ENCODE measurements at regions not wholly inside any gene's neighbourhood (a gene's known extent, or its start where the extent isn't known, plus 50 kb on each side); places are given as distances from the start of the nearest gene placed in this dataset.
"Not testable (repeated sequence)": the region's sequence is repeated elsewhere in the genome, so short reads cannot be mapped to it uniquely, and the experiment has no call there.

DNA sequence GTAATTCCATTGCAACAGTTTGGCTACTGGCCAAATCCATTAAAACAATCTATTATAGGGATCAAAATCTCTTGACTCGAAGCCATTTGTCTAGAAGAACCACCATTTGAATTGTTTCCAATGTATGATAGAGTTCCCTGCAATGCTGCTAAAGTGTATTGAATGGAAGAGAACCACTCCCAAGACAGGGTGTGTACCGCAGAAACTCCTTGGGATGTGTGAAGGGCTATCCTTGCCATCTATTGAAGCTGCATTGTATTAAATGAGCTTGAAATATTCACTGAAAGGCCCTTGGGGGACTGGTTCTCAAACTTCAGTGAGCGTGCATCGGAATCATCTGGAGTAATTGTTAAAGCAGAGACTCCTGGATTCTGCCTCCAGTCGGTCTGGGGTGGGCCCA lies 260.4 kb upstream of the MEIS1 start:
- DNase-seq (ENCODE audit: low spot score), result no peak

DNA sequence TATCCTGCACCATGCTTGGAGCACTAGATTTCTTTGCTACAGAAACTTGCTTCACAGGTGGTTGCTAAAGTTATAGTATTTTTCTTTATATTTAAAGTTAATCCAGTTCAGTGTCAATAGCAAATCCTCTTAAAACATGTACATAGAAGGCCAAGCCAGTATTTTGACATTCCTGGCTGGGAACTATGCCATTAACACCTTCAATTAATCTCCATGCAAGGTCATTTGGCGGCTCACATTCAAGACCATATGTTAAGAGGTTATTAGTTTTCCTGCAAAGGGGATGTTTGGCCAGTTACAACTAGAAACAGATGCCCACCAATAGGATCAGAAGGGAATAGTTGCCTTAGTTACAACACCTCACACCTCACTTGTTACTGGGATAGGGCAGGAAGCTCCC lies 261.3 kb upstream of the MEIS1 start:
- no peak for DNase-seq (ENCODE audit: low spot score)

DNA sequence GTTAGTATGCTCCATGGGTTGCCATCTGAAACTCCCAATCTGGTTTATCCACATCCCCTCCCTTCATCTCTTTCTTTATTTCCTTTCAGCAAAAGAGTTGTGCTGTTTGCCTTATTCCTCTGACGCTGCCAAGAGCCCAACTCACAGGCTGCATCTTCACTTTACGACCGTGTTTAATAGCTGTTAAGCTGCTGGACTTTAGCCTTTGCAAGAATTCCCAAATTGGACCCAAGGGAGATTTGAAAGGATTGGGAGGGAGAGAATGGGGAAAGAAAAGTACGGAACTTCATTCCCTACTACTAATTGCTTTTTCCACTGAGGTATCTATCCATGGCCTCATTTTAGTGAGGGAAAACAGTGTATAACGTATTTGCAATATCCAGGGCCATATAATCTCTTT lies 263.4 kb upstream of the MEIS1 start:
- no peak for DNase-seq (ENCODE audit: low spot score)

DNA sequence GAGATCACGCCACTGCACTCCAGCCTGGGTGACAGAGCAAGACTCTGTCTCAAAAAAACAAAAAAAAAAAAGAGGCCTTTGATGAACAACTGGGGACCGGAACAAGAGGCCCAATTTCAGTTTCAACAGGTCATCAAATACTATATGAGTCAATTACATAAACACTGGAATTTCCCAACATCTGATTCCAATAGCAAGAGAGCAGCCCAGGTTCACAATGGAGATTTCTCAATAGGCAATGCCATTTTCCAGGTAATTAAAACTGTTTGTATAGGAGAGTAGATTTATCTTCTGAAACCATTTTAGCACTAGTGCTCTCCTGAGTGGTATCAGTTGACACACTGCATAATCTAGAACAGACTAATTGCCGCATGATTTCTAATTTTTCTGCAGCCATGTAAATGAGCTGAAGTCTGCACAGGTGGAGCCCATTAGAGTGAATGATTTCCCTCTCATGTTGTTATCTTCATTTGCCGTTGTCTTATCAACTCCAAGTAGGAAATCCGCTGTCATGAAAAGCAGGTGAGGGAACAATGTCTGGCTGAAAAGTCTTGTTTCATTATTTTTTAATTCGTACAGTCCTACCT lies 264.1 kb upstream of the MEIS1 start:
- no peak for DNase-seq (ENCODE audit: low spot score)

DNA sequence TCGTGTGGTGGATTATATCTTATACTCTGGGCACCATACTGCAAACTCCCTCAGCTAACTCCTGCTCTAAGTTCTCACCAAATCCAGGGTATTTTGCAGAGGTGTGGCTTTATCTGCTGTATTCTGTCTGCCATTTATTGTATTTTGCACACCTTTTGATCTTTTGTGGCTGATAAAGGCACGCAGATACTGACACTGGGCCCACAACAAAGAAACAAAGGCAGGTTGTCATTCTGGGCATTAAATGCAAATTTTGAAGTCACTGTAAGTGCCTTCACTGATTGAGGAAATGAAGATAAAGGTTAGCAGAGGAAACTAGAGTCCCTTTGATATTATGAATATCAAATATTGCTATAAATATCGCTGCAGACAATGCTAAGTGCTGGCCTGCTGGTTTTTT lies 265.8 kb upstream of the MEIS1 start:
- DNase-seq (ENCODE audit: low spot score), result no peak

DNA sequence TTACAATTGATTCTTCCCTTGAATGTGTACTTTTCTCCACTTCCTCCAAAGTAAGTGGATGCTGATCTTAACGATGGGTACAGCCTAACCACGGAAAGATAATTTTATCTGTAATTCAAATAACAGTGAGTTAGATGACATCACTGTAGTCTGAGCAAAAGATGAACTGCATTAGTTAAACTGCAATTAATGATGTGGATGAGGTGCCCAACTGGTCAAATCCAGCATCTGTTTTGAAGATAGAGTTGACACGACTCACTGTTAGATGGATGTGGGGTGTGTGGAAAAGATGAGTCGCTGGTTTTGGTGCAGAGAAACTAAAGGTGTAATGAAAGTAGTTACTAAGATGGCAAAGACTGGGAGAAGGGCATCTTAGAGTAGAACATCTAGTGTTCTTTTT lies 270.5 kb upstream of the MEIS1 start:
- no peak for DNase-seq (ENCODE audit: low spot score)

DNA sequence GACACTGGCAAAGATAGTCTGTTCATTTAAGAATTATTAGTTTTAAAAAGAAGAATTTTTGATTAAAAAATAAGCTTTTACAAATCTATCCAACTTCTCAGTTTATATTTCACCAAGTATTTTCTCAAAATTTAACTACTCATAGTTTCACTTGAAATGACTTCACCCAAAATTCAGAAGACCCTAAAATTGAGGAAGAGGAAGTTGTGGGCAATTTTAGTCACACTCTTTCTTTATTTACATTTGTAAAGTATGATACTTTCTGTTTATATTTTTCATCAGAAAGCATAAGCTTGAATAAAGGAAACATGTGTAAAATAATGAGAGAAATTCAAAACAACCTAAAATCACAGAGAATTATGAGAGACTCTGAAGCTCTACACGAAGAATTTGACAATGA lies 278.8 kb upstream of the MEIS1 start:
- DNase-seq (ENCODE audit: low spot score), result no peak

DNA sequence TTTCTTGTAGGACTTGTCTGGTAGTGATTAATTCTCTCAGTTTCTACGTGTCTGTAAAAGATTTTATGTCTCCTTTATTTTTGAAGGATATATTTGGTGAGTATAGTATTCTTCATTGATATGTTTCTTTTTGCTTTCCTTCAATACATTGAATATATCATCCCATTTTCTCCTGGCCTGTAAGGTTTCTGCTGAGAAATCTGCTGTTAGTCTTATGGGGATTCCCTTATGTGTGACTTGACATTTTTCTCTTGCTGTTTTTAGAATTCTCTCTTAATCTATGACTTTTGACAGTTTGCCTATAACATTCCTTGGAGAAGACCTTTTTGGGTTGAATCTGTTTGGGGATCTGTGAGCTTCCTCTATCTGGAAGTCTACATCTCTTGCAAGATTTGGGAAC lies 281.0 kb upstream of the MEIS1 start:
- DNase-seq (ENCODE audit: low spot score), result no peak

DNA sequence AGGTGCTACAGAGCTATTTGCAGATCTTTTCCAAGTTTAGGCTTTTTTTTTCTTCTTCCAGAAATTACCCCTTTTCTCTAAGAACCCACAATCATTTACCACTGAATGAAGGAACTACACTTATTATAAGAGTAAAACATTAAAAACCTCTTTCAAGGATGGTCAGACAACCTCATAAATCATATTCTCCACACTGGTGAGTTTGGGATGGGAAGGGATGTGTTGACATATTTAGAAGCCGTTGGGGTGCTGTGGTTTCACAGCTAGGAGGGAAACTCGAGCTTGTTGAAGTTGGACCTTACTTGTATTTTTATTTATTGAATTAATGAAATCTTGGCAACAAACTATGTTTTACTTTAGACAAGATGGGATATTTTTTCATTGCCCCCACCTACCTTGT lies 289.4 kb upstream of the MEIS1 start:
- no peak for DNase-seq (ENCODE audit: low spot score)

DNA sequence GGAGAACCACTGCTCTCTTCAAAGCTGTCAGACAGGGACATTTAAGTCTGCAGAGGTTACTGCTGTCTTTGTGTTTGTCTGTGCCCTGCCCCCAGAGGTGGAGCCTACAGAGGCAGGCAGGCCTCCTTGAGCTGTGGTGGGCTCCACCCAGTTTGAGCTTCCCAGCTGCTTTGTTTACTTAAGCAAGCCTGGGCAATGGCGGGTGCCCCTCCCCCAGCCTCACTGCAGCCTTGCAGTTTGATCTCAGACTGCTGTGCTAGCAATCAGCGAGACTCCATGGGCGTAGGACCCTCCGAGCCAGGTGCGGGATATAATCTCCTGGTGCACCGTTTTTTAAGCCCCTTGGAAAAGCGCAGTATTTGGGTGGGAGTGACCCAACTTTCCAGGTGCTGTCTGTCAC lies 290.6 kb upstream of the MEIS1 start:
- DNase-seq (ENCODE audit: low spot score), result not testable (repeated sequence)

DNA sequence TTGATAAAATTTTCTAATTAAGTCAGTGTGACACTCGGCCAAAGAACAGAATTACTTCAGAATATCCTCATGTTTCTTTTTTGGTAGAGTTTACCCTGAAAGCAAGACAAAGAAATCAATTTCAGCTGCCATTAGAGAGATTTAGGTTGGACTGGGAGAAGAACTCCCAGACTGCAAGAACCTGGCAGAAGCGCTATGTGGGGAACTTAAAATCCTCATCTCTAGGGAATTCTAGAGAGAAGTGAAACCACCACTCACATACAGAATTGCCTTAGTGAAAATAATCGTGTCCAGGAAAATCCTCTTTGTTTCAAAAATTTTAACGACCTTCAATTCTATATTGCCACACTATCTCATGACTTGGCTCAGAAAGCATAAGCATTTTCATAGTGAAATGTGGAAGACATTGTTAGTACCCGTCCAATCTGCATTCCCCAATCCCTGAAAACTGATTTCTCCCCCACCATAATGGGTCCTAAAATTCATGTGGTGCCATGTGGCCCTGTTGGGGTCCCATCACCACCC lies 297.3 kb upstream of the MEIS1 start:
- no peak for DNase-seq (ENCODE audit: low spot score)

DNA sequence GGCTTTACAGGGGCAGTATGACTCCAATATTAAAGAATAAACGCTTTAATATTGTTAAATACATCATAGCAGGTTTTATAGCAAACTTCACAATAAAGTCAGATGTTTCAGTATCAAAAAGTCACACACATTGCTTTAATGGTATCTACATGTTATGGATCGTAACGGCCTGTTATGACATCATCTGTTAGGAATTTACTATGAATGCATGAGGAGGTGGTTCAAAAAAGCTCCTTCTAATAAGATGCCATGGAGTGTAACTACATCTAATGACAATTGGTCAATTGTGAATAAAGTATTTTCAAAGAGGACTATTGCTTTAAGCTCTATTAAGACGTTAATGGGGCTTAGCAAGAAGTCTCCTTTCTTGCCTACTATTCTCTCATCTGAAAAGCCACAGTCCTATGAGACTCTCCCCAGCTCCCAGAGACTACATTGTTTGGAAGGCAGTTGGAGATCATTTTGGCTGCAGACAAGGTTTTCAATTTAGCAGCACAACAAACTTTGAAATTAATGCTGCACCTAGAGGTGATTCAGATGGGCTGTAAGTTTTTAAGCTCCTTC lies 300.7 kb upstream of the MEIS1 start:
- no peak for DNase-seq (ENCODE audit: low spot score)

DNA sequence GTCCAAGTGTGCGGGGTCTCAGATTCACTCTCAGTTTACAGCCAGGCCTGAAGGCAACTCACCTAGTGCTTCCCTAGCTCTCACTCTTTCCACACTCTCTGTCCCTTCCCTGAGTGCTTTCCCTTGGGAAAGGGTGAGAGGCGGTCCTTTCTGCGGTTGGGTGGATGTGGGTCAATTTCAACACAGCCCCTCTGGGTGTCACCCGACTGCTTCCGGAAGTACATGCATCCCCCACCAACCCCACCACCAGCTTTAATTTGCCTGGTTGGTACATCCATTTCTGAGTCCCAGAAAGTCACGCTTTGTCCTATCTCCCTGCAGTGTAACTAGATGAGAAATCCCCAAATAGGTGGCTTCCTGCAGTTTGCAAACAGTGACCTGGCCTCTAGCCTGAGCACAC lies 307.3 kb upstream of the MEIS1 start:
- no peak for DNase-seq (ENCODE audit: low spot score)

DNA sequence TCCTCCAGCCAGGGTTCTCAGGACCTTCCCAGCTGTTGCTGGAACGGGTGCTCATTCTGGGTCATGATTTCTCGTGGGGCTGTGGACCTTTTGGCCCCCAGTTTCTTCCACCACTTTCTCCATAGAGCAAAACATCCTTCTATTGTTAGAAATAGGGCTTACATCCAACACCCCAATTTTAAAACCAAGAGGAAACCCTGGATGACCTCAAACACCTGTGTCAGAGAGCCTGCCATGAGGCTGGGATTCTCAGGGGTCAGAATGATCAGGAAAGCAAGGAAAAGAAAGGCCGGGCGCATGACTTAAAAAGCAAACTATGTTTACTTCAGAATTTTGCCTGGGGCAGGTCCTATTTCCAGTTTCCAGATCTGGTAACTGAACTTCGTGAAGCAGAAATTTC lies 307.9 kb upstream of the MEIS1 start:
- DNase-seq (ENCODE audit: low spot score), result no peak

DNA sequence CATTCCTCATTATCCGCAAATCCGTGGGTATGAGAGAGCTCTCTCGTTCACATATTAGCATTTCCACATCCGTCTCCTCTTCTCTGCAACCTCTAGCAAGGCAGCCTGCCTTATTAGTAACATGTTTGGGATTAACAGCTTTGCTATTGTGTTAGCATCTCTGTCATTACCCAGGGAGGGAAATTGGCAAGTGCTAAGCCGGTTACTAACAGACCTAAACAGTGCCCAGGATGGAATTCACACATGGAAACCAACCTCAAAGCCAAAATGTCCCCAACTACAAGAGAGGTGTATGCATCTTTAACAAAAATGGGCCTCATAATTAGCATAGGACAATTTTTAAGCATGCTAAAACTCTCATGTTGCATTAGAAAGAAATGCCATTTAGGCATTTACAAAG lies 309.0 kb upstream of the MEIS1 start:
- no peak for DNase-seq (ENCODE audit: low spot score)

DNA sequence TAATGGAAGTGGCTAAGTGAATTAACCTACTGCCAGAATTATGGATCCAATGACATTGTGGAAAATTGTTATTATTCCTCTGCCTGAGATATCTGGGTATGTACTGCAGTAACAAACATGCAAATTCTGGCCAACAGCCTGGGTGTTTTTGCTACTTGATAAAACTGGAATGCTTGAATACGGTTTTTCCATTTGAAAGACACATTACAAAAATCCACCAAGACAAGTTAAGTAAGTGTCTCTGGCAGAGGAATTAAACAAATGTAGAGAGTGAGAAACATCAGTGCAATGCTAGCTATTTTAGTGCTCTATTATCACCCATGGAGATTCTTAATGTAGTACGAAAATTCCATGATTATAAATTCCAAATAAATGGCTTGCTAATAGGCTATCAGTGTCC lies 312.4 kb upstream of the MEIS1 start:
- no peak for DNase-seq (ENCODE audit: low spot score)

DNA sequence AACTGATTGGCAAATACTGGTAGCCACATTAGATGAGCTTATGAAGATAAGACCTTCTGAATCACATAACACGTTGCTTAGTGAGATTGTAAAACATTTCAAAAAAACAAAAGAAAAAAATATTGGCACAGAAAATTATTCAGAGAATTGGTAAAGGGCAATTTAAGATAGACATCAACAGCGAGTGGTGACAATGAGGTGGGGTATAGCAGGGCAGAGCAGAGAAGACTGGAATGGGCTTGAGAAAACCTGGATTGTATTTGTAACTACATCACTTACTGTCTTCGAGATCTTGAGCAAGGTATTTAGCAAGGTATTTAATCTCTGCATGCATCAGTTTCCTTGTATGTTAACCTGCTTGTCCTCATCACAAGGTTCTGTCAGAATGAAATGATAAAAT lies 313.0 kb upstream of the MEIS1 start:
- no peak for DNase-seq (ENCODE audit: low spot score)

DNA sequence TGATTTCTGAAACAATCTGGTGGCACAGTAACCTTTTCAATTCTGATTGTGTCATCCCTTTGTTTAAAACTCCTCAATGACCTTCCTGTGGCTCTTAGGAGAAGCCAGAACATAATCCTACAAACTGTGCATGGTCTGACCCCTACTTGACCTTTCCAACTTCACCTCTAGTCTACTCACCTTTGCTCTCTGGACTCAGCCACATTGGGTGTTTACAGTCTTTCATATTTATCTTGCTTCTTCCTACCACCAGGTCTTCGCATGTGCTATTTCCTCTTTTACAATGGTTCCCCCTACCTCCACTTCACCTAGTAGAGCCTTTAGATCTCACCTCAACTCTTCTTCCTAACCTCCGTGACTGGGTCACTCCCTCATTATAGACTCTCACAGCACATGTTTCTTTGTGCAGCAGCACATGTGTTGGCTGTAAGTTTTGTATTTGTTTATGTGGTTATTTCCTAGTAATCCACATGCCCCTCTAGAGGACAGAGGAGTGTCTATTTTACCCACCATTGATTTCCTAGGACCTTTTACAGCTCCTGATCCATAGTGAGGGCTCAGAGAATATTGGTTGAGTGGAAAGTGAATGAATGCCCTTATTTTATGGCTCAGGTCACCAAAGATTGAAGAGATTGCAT lies 320.8 kb upstream of the MEIS1 start:
- DNase-seq (ENCODE audit: low spot score), result no peak

DNA sequence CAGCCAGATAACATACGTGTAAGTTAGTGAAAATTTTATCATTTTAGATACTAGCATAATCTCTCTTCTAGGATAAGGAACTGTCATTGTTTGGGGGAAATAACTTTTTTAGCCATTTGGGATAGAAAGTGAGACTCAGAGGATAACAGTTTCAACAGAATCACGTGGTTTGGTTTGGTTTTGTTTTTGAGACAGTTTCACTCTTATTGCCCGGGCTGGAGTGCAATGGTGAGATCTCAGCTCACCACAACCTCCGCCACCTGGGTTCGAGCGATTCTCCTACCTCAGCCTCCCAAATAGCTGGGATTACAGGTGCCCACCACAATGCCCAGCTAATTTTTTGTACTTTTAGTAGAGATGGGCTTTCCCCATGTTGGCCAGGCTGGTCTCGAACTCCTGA lies 323.2 kb upstream of the MEIS1 start:
- no peak for DNase-seq (ENCODE audit: low spot score)

DNA sequence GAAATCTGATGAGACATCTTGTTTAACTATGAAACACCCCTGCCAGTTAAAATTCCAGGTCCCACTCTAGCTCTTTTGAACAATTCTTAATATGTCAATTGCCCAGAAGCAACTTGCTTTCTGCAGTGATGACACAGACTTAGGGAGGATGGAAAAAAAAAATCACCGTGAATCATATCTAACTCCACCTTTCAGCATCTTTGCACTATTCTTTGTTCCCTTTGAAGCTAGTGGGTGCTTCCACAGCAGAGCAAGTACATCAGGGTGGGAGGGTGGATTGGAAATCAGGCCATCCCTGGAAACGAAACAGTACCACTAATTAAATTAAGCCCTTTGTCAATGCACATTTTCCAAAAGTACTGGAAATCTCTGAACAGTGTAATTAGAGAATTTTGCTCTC lies 324.3 kb upstream of the MEIS1 start:
- DNase-seq (ENCODE audit: low spot score), result no peak

DNA sequence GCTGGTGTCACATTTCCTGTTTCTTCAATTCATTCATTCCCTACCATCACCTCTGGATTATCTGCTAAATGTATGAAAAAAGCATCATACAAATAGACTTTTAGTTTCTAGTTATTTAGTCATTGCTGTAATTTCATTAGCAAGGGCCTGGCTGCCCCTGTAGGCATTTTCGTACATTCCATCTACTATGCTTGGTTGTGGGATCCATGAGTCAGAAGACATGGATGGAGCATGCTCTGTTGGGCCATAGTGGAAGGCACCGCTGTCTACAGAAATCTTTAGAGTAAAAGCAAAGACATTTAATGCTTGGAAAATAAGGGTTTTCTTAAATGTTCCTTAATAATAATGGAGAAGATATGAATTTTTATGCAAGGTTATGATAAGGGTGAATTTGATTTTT lies 324.8 kb upstream of the MEIS1 start:
- DNase-seq (ENCODE audit: low spot score), result no peak

DNA sequence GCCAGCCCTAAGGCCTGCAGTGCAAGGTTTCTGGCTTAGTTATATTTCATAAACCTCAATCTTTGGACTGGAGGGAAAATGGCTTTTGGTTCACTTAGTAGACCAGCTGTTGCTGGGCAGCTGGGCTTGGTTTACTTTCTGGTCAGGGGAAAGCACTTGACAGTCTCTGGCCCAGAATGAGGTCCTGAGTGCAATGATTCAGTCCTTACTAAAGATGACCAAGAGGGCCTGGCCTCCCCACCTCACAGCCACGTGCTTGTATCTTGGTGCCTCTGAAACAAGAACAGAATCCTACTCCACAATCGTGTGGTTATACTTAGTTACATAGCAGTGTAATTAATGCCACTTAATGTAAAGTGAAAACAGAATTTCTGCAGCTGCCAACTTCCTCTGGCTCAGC lies 325.5 kb upstream of the MEIS1 start:
- no peak for DNase-seq (ENCODE audit: low spot score)

DNA sequence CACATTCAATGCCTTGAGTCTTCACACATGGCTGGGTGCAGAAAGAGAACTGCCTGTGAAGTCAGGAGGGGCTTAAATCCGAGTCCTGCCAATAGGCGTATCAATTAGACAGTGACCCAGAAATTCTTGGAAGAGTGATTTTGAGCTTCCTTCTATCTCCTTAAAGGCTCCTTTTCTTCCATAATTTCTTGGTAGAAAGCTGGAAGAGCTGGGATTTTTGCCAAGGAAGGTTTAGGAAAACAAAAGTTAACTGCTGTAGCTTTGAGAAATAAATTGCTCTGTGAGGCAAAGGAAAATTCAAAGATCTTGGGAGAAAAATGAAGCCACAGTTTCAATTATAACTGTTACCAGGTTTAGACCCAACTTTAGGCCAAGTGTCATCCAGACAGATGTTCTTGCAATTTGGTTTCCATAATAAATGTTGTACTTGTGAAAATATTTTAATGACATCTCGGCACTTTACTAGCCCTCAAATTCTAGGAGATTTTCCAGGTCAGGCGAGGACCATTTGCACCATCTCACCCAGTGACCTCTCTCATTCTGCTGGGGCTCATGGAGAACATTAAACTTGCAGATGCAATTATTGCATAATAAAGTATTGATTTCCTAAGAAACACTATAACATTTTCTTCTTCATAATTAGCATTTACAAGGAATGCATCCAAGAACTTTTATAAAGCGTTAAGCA lies 329.7 kb upstream of the MEIS1 start:
- DNase-seq (ENCODE audit: low spot score), result no peak
